ENCODE measurements at regions not wholly inside any gene's neighbourhood (a gene's known extent, or its start where the extent isn't known, plus 50 kb on each side); places are given as distances from the start of the nearest gene placed in this dataset.

DNA sequence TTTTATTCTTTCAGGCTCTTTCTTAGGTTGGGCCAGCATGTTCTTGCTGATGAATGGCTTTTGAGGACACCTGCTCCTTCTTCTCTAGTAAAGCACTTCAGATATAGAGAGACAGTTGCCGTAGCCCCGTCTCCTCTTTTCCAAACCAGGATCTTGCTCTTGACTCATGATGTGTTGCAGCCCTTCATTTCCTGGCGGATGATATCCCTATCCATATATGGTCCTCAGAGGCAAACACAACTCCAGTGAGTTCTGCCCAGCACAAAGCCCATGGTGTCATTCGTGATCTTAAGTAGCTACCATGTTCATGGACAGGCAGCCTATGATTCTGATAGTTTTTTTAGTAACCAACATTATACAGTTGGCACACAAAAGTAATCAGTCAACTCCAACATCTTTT lies 59.8 kb upstream of the ACSL1 start:
- Histone ChIP-seq H3K9me3 (ENCODE audit: insufficient read depth, low read length) (no peaks in the 10 kb centered on the region), H3K79me2 (ENCODE audit: low read length) (no peaks in the 10 kb centered on the region), H3K36me3 (replicated peaks; ENCODE audit: low read depth, low read length) (no peaks in the 10 kb centered on the region), H3K4me1 (ENCODE audit: low read length) (no peaks in the 10 kb centered on the region), H3K4me2 (ENCODE audit: low read length) (no peak overlapping the region), H2AFZ (ENCODE audit: low read depth, low read length) (no peak overlapping the region), H4K20me1 (ENCODE audit: insufficient read depth, low read length) (no peaks in the 10 kb centered on the region), H3K27ac (ENCODE audit: low read length) (no peak overlapping the region), H3K4me3 (ENCODE audit: low read length) (no peak overlapping the region), H3K27me3 (ENCODE audit: low read depth, low read length) (no peaks in the 10 kb centered on the region), H3K9ac (ENCODE audit: low read length) (no peak overlapping the region)
- no peak for TF ChIP-seq EZH2phosphoT487 (IDR thresholded peaks at IDR 0.05; ENCODE audit: low read depth)
- TF ChIP-seq, protein P1, sequence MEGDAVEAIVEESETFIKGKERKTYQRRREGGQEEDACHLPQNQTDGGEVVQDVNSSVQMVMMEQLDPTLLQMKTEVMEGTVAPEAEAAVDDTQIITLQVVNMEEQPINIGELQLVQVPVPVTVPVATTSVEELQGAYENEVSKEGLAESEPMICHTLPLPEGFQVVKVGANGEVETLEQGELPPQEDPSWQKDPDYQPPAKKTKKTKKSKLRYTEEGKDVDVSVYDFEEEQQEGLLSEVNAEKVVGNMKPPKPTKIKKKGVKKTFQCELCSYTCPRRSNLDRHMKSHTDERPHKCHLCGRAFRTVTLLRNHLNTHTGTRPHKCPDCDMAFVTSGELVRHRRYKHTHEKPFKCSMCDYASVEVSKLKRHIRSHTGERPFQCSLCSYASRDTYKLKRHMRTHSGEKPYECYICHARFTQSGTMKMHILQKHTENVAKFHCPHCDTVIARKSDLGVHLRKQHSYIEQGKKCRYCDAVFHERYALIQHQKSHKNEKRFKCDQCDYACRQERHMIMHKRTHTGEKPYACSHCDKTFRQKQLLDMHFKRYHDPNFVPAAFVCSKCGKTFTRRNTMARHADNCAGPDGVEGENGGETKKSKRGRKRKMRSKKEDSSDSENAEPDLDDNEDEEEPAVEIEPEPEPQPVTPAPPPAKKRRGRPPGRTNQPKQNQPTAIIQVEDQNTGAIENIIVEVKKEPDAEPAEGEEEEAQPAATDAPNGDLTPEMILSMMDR (IDR thresholded peaks at IDR 0.05; ENCODE audit: low read depth, low read length): no peak

DNA sequence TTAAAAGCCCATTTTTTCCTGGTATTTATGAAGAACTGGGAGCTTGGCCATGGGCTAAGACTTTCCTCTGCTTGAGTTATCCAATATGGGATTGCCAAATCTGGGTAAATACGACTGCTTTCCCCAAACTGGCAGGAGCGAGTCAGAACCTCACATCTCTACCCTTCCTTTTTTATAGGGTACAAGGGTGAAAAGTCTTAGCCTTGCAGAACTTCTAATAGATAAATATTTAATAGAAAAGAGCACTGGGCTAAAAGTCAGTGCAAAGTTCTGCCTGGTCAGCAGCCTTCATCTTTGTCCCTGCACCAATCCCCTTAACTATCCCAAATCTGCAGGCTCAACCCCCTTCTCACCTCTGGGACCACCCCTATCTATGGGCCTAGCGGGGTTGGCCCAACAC lies 61.6 kb upstream of the ACSL1 start:
- Histone ChIP-seq H3K79me2 (ENCODE audit: low read length) (no peaks in the 10 kb centered on the region), H3K9ac (ENCODE audit: low read length) (no peak overlapping the region), H3K4me3 (ENCODE audit: low read length) (no peak overlapping the region), H3K4me2 (ENCODE audit: low read length) (no peak overlapping the region), H2AFZ (ENCODE audit: low read depth, low read length) (no peak overlapping the region), H3K27ac (ENCODE audit: low read length) (no peak overlapping the region), H3K27me3 (ENCODE audit: low read depth, low read length) (no peaks in the 10 kb centered on the region), H3K4me1 (ENCODE audit: low read length) (no peaks in the 10 kb centered on the region), H3K9me3 (ENCODE audit: insufficient read depth, low read length) (no peaks in the 10 kb centered on the region), H3K36me3 (replicated peaks; ENCODE audit: low read depth, low read length) (no peaks in the 10 kb centered on the region), H4K20me1 (ENCODE audit: insufficient read depth, low read length) (no peaks in the 10 kb centered on the region)
- TF ChIP-seq, protein P1 (IDR thresholded peaks at IDR 0.05; ENCODE audit: low read depth, low read length): no peak
- TF ChIP-seq EZH2phosphoT487 (IDR thresholded peaks at IDR 0.05; ENCODE audit: low read depth): no peak

DNA sequence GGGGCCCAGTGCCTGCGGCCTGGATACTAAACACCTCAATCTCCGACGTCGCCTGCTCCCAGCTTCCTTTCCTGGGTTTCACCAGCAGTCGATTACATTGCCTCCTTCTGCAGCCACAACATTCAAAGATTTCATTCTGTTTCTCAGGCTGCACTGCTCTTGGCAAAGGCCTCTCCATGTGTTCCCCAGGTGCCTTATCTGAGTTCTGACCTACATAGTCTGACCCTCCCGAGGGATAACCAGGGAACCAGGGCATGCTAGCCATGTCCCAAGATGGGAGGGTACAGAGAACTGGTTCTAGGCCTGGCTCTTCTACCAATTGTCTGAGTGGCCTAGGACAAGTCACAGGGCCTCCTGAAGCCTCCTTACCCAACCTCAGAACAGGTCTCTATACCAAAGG lies 62.2 kb upstream of the ACSL1 start:
- H3K27me3 ChIP-seq (ENCODE audit: low read depth, low read length): no peaks in the 10 kb centered on the region
- no peaks in the 10 kb centered on the region for H3K4me1 ChIP-seq (ENCODE audit: low read length)
- H3K9me3 ChIP-seq (ENCODE audit: insufficient read depth, low read length): no peaks in the 10 kb centered on the region
- H3K27ac ChIP-seq (ENCODE audit: low read length): no peak overlapping the region
- no peak overlapping the region for H2AFZ ChIP-seq (ENCODE audit: low read depth, low read length)
- TF ChIP-seq EZH2phosphoT487 (IDR thresholded peaks at IDR 0.05; ENCODE audit: low read depth): no peak
- TF ChIP-seq, protein P1 (IDR thresholded peaks at IDR 0.05; ENCODE audit: low read depth, low read length): no peak
- H3K79me2 ChIP-seq (ENCODE audit: low read length): no peaks in the 10 kb centered on the region
- no peaks in the 10 kb centered on the region for H4K20me1 ChIP-seq (ENCODE audit: insufficient read depth, low read length)
- no peak overlapping the region for H3K4me3 ChIP-seq (ENCODE audit: low read length)
- no peaks in the 10 kb centered on the region for H3K36me3 ChIP-seq (replicated peaks; ENCODE audit: low read depth, low read length)
- no peak overlapping the region for H3K4me2 ChIP-seq (ENCODE audit: low read length)
- no peak overlapping the region for H3K9ac ChIP-seq (ENCODE audit: low read length)

DNA sequence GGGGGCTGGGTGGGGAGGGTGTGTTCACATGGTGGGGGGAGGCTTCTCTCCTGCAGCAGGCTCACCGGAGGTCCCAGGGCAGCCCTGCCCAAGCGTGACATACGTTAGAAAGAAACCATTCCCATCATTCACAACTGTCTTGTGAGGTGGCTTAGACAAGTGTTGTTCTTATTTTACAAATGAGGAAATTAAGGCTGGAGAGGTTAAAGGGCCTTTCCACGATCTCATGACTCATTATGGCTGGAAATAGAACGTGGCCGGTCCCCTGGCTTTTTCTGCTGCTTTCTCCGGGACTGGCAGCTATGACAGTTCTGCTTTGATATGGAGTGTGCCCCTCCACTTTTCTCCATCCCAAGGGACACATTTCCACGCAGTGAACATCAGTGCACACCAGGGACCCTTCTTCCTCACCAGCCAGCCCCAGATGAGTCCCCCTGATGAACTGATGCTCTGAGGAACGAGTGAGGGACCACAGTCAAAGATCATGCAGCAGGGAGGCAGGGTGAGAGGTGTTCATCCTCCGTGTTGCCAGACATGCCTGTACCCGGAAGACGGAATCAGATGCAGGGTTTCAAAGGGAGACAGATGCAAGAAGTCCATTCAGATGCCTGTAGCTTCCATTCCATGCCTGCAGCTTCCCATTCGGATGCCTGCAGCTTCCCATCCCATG lies 64.0 kb upstream of the ACSL1 start:
- no peaks in the 10 kb centered on the region for H3K36me3 ChIP-seq (replicated peaks; ENCODE audit: low read depth, low read length)
- H3K9me3 ChIP-seq (ENCODE audit: insufficient read depth, low read length): no peaks in the 10 kb centered on the region
- no peak overlapping the region for H3K4me3 ChIP-seq (ENCODE audit: low read length)
- H3K27me3 ChIP-seq (ENCODE audit: low read depth, low read length): no peaks in the 10 kb centered on the region
- no peak overlapping the region for H3K9ac ChIP-seq (ENCODE audit: low read length)
- H3K4me2 ChIP-seq (ENCODE audit: low read length): no peak overlapping the region
- no peaks in the 10 kb centered on the region for H3K79me2 ChIP-seq (ENCODE audit: low read length)
- H2AFZ ChIP-seq (ENCODE audit: low read depth, low read length): no peak overlapping the region
- H4K20me1 ChIP-seq (ENCODE audit: insufficient read depth, low read length): no peaks in the 10 kb centered on the region
- peaks cover 2% of the 10 kb centered on the region; the same call in 1 of the 2 replicates for H3K4me1 ChIP-seq (ENCODE audit: low read length)
- H3K27ac ChIP-seq (ENCODE audit: low read length): no peak overlapping the region
- no peak for TF ChIP-seq EZH2phosphoT487 (IDR thresholded peaks at IDR 0.05; ENCODE audit: low read depth)
- TF ChIP-seq, protein P1 (IDR thresholded peaks at IDR 0.05; ENCODE audit: low read depth, low read length): no peak

All from OCI-LY3 (cell line).